ENCODE measurements at regions not wholly inside any gene's neighbourhood (a gene's known extent, or its start where the extent isn't known, plus 50 kb on each side); places are given as distances from the start of the nearest gene placed in this dataset.
A peak's percentile ranks its signal among the peaks of the same experiment; 100 is the strongest.
"Not testable (repeated sequence)": the region's sequence is repeated elsewhere in the genome, so short reads cannot be mapped to it uniquely, and the experiment has no call there.

- H3K4me1 ChIP-seq (ENCODE audit: control insufficient read depth, insufficient read depth, low read length): peaks cover 7% of the 10 kb centered on the region
- H3K9ac ChIP-seq (ENCODE audit: low read length in 2 of 2): no peak overlapping the region
- no peak overlapping the region for H3K27ac ChIP-seq (ENCODE audit: low read length)
- H3K36me3 ChIP-seq (ENCODE audit: control insufficient read depth in 2 of 2, insufficient read depth in 2 of 2, low read length in 2 of 2): peaks cover 0 to 3% of the 10 kb centered on the region in 2 donors
- H3K27me3 ChIP-seq (ENCODE audit: control insufficient read depth in 1 of 2, insufficient read depth in 2 of 2, low read length in 2 of 2): no peaks in the 10 kb centered on the region
- H3K4me3 ChIP-seq (ENCODE audit: low read length in 2 of 2): no peak overlapping the region
- no peaks in the 10 kb centered on the region for H3K9me3 ChIP-seq (ENCODE audit: control insufficient read depth in 2 of 2, low read length in 2 of 2)
Measured at GRCh38 chr7:131039836-131040235, 287.8 kb upstream of the MKLN1 start.

GRCh38 chr7:131040467-131040932 is 287.2 kb upstream of the MKLN1 start:
- peaks cover 0 to 3% of the 10 kb centered on the region in 2 donors for H3K36me3 ChIP-seq (ENCODE audit: control insufficient read depth in 2 of 2, insufficient read depth in 2 of 2, low read length in 2 of 2)
- no peaks in the 10 kb centered on the region for H3K9me3 ChIP-seq (ENCODE audit: control insufficient read depth in 2 of 2, low read length in 2 of 2)
- no peak overlapping the region for H3K4me3 ChIP-seq (ENCODE audit: low read length in 2 of 2)
- peaks cover 7% of the 10 kb centered on the region for H3K4me1 ChIP-seq (ENCODE audit: control insufficient read depth, insufficient read depth, low read length)
- H3K27me3 ChIP-seq (ENCODE audit: control insufficient read depth in 1 of 2, insufficient read depth in 2 of 2, low read length in 2 of 2): no peaks in the 10 kb centered on the region
- no peak overlapping the region for H3K27ac ChIP-seq (ENCODE audit: low read length)
- H3K9ac ChIP-seq (ENCODE audit: low read length in 2 of 2): no peak overlapping the region

GRCh38 chr7:131041012-131041695 is 286.5 kb upstream of the MKLN1 start:
- not testable (repeated sequence) for H3K9ac ChIP-seq (ENCODE audit: low read length in 2 of 2); H3K4me3 ChIP-seq (ENCODE audit: low read length in 2 of 2); H3K27me3 ChIP-seq (ENCODE audit: control insufficient read depth in 1 of 2, insufficient read depth in 2 of 2, low read length in 2 of 2); H3K27ac ChIP-seq (ENCODE audit: low read length); H3K9me3 ChIP-seq (ENCODE audit: control insufficient read depth in 2 of 2, low read length in 2 of 2); H3K4me1 ChIP-seq (ENCODE audit: control insufficient read depth, insufficient read depth, low read length); H3K36me3 ChIP-seq (ENCODE audit: control insufficient read depth in 2 of 2, insufficient read depth in 2 of 2, low read length in 2 of 2)

GRCh38 chr7:131042269-131043160 is 285.2 kb upstream of the MKLN1 start:
- peaks cover 7% of the 10 kb centered on the region for H3K4me1 ChIP-seq (ENCODE audit: control insufficient read depth, insufficient read depth, low read length)
- peaks cover 0 to 3% of the 10 kb centered on the region in 2 donors for H3K36me3 ChIP-seq (ENCODE audit: control insufficient read depth in 2 of 2, insufficient read depth in 2 of 2, low read length in 2 of 2)
- H3K27ac ChIP-seq (ENCODE audit: low read length): no peak overlapping the region
- H3K9me3 ChIP-seq (ENCODE audit: control insufficient read depth in 2 of 2, low read length in 2 of 2): no peaks in the 10 kb centered on the region
- no peak overlapping the region for H3K4me3 ChIP-seq (ENCODE audit: low read length in 2 of 2)
- H3K9ac ChIP-seq (ENCODE audit: low read length in 2 of 2): no peak overlapping the region
- H3K27me3 ChIP-seq (ENCODE audit: control insufficient read depth in 1 of 2, insufficient read depth in 2 of 2, low read length in 2 of 2): no peaks in the 10 kb centered on the region

GRCh38 chr7:131045526-131045925 is 282.1 kb upstream of the MKLN1 start:
- no peak overlapping the region for H3K9ac ChIP-seq (ENCODE audit: low read length in 2 of 2)
- no peak overlapping the region for H3K27ac ChIP-seq (ENCODE audit: low read length)
- H3K27me3 ChIP-seq (ENCODE audit: control insufficient read depth in 1 of 2, insufficient read depth in 2 of 2, low read length in 2 of 2): no peaks in the 10 kb centered on the region
- no peak overlapping the region for H3K4me3 ChIP-seq (ENCODE audit: low read length in 2 of 2)
- H3K9me3 ChIP-seq (ENCODE audit: control insufficient read depth in 2 of 2, low read length in 2 of 2): no peaks in the 10 kb centered on the region
- peaks cover 8% of the 10 kb centered on the region for H3K4me1 ChIP-seq (ENCODE audit: control insufficient read depth, insufficient read depth, low read length)
- peaks cover under 1 to 3% of the 10 kb centered on the region in 2 donors for H3K36me3 ChIP-seq (ENCODE audit: control insufficient read depth in 2 of 2, insufficient read depth in 2 of 2, low read length in 2 of 2)

- Histone ChIP-seq H3K4me3 (ENCODE audit: low read length in 2 of 2) (no peak overlapping the region), H3K27ac (ENCODE audit: low read length) (no peak overlapping the region), H3K4me1 (ENCODE audit: control insufficient read depth, insufficient read depth, low read length) (peaks cover 8% of the 10 kb centered on the region), H3K9ac (ENCODE audit: low read length in 2 of 2) (no peak overlapping the region), H3K27me3 (ENCODE audit: control insufficient read depth in 1 of 2, insufficient read depth in 2 of 2, low read length in 2 of 2) (no peaks in the 10 kb centered on the region), H3K9me3 (ENCODE audit: control insufficient read depth in 2 of 2, low read length in 2 of 2) (no peaks in the 10 kb centered on the region), H3K36me3 (ENCODE audit: control insufficient read depth in 2 of 2, insufficient read depth in 2 of 2, low read length in 2 of 2) (peaks cover 3% of the 10 kb centered on the region in 2 donors)
Measured at GRCh38 chr7:131046246-131046645, 281.4 kb upstream of the MKLN1 start.

- Histone ChIP-seq H3K4me1 (ENCODE audit: control insufficient read depth, insufficient read depth, low read length) (peaks cover 4% of the 10 kb centered on the region), H3K36me3 (ENCODE audit: control insufficient read depth in 2 of 2, insufficient read depth in 2 of 2, low read length in 2 of 2) (peaks cover 3% of the 10 kb centered on the region in 2 donors)
Measured at GRCh38 chr7:131047651-131048304, 279.9 kb upstream of the MKLN1 start.

GRCh38 chr7:131051304-131051703 is 276.4 kb upstream of the MKLN1 start:
- H3K27ac ChIP-seq (ENCODE audit: low read length): no peak overlapping the region
- no peak overlapping the region for H3K4me3 ChIP-seq (ENCODE audit: low read length in 2 of 2)
- H3K4me1 ChIP-seq (ENCODE audit: control insufficient read depth, insufficient read depth, low read length): peaks cover 18% of the 10 kb centered on the region
- H3K9me3 ChIP-seq (ENCODE audit: control insufficient read depth in 2 of 2, low read length in 2 of 2): no peaks in the 10 kb centered on the region
- H3K36me3 ChIP-seq (ENCODE audit: control insufficient read depth in 2 of 2, insufficient read depth in 2 of 2, low read length in 2 of 2): peaks cover 3% of the 10 kb centered on the region in 2 donors
- no peaks in the 10 kb centered on the region for H3K27me3 ChIP-seq (ENCODE audit: control insufficient read depth in 1 of 2, insufficient read depth in 2 of 2, low read length in 2 of 2)
- H3K9ac ChIP-seq (ENCODE audit: low read length in 2 of 2): no peak overlapping the region

More at GRCh38 chr7:131047651-131048304, 279.9 kb upstream of the MKLN1 start:
- H3K9ac ChIP-seq (ENCODE audit: low read length in 2 of 2): no peak overlapping the region
- H3K27me3 ChIP-seq (ENCODE audit: control insufficient read depth in 1 of 2, insufficient read depth in 2 of 2, low read length in 2 of 2): no peaks in the 10 kb centered on the region
- H3K9me3 ChIP-seq (ENCODE audit: control insufficient read depth in 2 of 2, low read length in 2 of 2): no peaks in the 10 kb centered on the region
- no peak overlapping the region for H3K27ac ChIP-seq (ENCODE audit: low read length)
- H3K4me3 ChIP-seq (ENCODE audit: low read length in 2 of 2): no peak overlapping the region

GRCh38 chr7:131052285-131052904 is 275.3 kb upstream of the MKLN1 start:
- H3K27me3 ChIP-seq (ENCODE audit: control insufficient read depth in 1 of 2, insufficient read depth in 2 of 2, low read length in 2 of 2): no peaks in the 10 kb centered on the region
- H3K9ac ChIP-seq (ENCODE audit: low read length in 2 of 2): no peak overlapping the region
- peaks cover 25% of the 10 kb centered on the region for H3K4me1 ChIP-seq (ENCODE audit: control insufficient read depth, insufficient read depth, low read length)
- no peaks in the 10 kb centered on the region for H3K9me3 ChIP-seq (ENCODE audit: control insufficient read depth in 2 of 2, low read length in 2 of 2)
- H3K4me3 ChIP-seq (ENCODE audit: low read length in 2 of 2): no peak overlapping the region
- no peak overlapping the region for H3K27ac ChIP-seq (ENCODE audit: low read length)
- H3K36me3 ChIP-seq (ENCODE audit: control insufficient read depth in 2 of 2, insufficient read depth in 2 of 2, low read length in 2 of 2): peaks cover 3% of the 10 kb centered on the region in 2 donors

- Histone ChIP-seq H3K36me3 (ENCODE audit: control insufficient read depth in 2 of 2, insufficient read depth in 2 of 2, low read length in 2 of 2) (no peaks in the 10 kb centered on the region), H3K9ac (ENCODE audit: low read length in 2 of 2) (no peak overlapping the region), H3K27ac (ENCODE audit: low read length) (peak overlapping the region; percentile 24), H3K4me3 (ENCODE audit: low read length in 2 of 2) (peak overlapping the region in 1 of 2 donors; percentile 16), H3K27me3 (ENCODE audit: control insufficient read depth in 1 of 2, insufficient read depth in 2 of 2, low read length in 2 of 2) (no peaks in the 10 kb centered on the region), H3K9me3 (ENCODE audit: control insufficient read depth in 2 of 2, low read length in 2 of 2) (no peaks in the 10 kb centered on the region), H3K4me1 (ENCODE audit: control insufficient read depth, insufficient read depth, low read length) (peaks cover 21% of the 10 kb centered on the region)
Measured at GRCh38 chr7:131056007-131056406, 271.7 kb upstream of the MKLN1 start.

Measured in stomach smooth muscle (tissue), 2 donors.